GM19372 (cell line): ENCODE measurements at regions not wholly inside any gene's neighbourhood (a gene's known extent, or its start where the extent isn't known, plus 50 kb on each side); places are given as distances from the start of the nearest gene placed in this dataset.
"Not testable (repeated sequence)": the region's sequence is repeated elsewhere in the genome, so short reads cannot be mapped to it uniquely, and the experiment has no call there.

ENCODE experiments used
- ATAC-seq: cut with Tn5 transposase; IDR thresholded peaks from one replicate; pipeline ENCODE4 v1.9.1; 2021; ENCODE audit warnings: mild to moderate bottlenecking, low read depth, moderate library complexity; ENCODE audit not compliant: unreplicated experiment

GRCh38 chr18:73593207-73593606 lies 554.4 kb downstream of the FBXO15 start:
- ATAC-seq: no peak

DNA sequence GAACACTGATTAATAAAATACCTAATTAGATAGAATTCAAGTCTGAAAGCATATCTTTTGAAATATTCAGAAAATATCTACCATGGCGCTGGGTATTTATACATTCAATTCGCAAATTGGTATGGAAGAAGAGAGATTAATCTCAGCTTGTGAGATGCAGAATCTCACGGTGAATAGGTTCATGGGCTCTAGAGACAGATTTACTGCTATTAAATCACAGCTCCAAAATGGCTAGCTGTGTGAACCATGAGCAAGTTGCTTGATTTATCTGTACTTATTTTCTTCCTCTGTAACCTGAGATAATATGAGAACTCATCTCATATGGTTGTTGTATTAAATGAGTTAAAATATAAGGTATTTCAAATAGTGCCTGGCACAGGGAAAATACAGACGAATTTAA lies 556.7 kb downstream of the FBXO15 start:
- ATAC-seq: no peak

- no peak for ATAC-seq
These were observed 567.9 kb downstream of the FBXO15 start for GRCh38 chr18:73579698-73580097.

- no peak for ATAC-seq
These were observed 570.3 kb downstream of the FBXO15 start for GRCh38 chr18:73577365-73577764.

DNA sequence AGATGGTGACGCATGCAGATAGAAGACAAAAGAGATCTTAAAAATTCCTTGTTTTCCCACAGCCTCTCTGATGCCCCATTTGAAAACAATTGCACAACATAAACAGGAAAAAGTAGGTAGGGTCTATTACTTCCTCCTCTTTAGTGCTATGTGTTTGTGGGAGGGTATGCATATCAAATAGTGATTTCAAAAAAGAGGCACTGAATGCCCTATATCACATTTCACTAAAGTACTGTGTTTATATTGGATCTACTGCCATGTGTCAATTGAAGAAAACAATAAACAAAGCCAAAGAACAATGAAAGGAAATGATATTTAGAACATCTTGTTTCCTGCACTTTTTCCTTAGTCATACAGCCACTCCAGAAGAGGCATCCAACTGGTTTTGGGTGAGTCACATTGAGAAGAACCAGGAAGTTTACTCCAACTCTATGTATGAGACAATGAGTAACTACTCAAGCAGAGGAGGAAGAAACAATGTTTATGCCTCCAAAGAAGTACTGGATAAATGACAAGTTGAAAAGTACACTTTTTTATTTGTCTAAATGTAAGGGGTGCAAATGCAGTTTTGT lies 583.6 kb downstream of the FBXO15 start:
- no peak for ATAC-seq

DNA sequence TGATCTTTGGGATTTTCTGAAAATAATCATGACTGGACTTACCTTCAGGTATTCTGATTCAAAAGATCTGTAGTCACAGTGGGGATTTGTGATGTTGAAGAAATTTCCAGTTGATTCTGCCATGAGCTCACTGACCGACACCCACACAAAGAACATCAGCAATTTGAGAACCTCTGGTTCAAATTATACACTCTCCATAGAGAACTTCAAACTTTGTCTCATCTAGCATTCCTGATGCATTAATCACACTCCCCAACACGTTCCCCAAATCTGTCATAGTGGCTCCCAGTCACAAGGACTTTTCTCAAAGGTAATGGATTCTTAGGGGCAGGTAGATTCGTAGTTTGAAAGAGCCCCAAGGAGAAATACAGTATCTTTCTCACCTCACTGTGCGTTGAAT lies 584.3 kb downstream of the FBXO15 start:
- no peak for ATAC-seq

DNA sequence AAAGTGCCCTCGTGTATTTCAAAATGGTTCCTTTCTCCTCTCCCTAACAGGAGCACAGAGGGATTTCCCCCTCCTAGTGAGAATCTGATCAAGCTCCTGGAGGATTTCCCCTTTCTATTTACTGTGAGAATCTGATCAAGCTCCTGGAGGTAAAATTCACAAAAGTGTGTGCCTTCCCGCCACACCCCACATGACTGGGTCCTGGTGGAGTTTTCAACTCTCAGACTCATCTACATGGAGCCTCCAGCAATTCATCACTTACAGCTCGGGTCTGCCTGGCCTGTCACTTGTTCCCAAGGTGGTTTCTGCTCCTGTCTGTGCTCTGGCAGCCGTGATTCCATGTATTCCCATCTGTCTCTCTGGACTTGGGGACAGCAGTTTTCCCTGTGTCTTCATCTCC lies 590.7 kb downstream of the FBXO15 start:
- no peak for ATAC-seq

DNA sequence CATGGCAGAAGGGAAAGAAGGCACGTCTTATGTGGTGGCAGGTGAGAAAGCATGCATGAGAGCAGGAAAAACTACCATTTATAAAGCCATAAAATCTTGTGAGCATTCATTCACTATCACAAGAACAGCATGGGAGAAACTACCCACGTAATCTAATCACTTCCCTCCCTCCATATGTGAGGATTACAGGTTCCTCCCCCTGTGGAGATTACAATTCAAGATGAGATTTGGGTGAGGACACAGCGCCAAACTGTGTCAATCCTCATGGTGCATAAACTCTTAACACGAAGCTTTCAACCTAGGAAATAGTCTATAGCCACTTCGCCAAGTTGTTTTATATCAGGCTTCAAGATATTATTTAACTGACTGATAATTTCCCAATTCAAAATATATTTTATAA lies 595.5 kb downstream of the FBXO15 start:
- ATAC-seq: no peak

DNA sequence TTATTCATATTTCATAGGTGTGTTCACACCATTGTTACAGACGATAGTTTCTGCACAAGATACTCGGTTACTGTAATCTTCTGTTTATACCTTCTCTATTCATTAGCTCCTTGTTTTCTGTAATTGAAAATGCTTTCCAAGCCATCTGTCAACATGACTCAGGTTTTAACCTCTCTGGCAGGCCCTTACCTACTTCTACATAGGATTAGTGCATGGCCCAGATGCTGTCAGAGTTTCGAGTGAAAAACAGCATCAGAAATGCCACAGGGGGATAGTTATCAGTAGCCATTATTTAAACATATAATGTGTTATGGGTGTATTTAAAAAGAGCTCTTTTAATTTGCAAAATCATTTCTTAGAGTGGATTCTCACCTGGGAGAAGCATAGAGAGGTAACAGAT lies 596.4 kb downstream of the FBXO15 start:
- ATAC-seq: no peak

GRCh38 chr18:73549236-73549635 lies 598.4 kb downstream of the FBXO15 start:
- ATAC-seq: no peak

DNA sequence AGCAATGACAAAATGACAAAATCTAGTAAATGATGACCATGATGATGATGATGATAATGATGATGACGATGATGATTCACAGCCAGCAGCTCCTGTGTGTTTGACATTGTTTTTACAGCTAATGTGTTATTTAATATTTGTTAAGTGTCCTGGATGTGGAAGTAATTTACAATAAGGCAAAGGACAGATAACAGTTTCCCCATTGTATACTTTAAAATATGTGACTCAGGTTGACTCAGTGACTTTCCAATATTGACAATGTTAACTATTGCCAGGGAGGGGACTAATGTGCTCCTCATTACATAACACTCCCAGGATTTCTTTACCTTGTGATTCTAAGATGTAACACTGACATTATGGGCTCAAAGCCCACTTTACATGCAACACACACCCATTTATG lies 602.2 kb downstream of the FBXO15 start:
- ATAC-seq: no peak

DNA sequence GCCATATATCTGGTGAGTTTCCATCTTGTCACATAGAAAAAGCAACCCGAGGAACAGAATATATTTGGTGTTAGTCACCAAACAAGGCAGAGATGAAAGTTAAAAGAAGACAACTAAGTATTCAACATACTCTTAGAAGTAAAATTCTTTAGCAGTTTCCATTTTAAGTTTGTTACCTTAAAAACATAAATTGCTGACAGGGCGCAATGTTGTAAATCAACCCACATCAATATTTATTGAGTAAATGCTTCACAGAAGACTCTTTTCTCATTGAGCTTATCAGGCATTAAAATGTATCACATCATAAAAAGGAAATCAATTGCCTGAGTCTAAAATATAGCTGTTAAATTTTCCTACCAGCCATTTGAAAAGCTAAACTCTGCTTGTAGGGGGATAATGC lies 603.0 kb downstream of the FBXO15 start:
- no peak for ATAC-seq

DNA sequence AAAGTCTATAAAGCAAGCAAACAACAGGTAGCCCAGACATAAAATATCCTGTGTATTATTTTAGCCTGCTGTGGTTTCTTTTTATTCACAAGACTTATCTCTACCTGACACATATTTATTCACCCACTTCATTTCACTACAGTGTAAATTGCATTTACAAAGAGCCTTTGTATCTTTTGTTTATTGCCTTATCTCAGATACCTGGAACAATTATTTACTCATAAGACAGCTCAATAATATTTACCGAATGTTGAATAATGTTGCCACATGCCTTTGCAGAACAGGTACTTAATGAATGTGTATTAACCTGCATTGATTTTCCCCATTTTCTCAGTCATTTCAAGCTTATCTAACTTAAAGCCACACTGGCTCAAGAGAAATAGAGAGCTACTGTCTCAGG lies 603.6 kb downstream of the FBXO15 start:
- no peak for ATAC-seq

DNA sequence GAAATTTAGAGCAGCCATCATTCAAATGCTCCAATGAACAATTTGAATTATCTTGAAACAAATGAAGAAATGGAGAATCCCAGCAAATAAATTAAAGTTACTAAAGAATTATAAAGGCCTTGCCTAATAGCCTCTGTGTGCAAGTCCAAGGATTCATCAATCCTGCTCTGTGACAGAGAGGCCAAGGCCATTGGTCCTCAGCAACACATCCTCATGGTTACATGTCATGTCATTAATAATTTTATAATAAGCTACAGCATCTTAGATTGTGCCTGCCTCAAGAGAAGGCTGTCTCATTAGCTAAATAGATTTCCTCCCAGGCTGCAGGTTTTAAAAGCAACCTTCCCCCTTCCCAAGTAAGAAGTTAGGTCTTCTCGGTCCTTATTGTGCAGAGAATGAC lies 611.6 kb downstream of the FBXO15 start:
- no peak for ATAC-seq

GRCh38 chr18:73535189-73535588 lies 612.4 kb downstream of the FBXO15 start:
- ATAC-seq: no peak

DNA sequence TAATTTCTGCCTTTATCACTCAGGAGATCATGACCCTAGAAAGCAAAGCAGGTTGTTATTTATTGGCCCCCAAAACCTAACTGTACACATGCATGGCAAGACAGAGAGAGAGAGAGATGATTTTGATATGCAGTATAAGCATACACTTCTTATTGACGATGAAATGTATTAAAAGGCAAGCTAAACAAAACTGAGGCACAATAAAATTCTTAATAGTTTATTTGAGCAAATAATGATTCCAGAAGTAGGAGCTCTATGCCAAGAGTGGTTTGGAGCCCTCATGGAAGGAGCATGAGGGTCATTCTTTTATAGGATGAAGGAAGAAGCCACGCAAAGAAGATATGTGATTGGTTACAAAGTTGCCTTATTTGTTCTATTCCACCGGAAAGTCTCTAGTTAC lies 616.0 kb downstream of the FBXO15 start:
- no peak for ATAC-seq

GRCh38 chr18:73528066-73528465 lies 619.6 kb downstream of the FBXO15 start:
- ATAC-seq: no peak

GRCh38 chr18:73520229-73520628 lies 627.4 kb downstream of the FBXO15 start:
- no peak for ATAC-seq

- not testable (repeated sequence) for ATAC-seq
These were observed 631.6 kb downstream of the FBXO15 start for GRCh38 chr18:73516056-73516455.

DNA sequence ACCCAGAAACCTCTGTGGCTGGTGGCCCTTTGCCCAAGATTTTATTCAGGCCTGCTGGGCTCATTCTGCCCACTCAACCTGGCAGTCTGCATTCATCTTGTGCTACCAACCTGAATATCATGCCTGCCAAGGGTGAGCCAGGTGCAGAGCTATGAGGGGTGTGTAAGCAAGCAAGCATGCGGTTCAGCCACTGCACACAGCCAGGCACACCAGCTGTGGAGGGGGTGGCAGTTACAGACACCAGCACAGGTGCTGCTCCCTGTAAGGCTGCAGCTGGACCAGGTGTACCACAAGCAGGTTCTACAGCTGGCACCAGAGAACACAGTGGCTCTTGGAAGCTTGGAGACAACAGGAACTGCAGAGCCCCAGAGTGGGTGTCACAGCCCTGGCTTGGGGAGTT lies 633.2 kb downstream of the FBXO15 start:
- no peak for ATAC-seq

DNA sequence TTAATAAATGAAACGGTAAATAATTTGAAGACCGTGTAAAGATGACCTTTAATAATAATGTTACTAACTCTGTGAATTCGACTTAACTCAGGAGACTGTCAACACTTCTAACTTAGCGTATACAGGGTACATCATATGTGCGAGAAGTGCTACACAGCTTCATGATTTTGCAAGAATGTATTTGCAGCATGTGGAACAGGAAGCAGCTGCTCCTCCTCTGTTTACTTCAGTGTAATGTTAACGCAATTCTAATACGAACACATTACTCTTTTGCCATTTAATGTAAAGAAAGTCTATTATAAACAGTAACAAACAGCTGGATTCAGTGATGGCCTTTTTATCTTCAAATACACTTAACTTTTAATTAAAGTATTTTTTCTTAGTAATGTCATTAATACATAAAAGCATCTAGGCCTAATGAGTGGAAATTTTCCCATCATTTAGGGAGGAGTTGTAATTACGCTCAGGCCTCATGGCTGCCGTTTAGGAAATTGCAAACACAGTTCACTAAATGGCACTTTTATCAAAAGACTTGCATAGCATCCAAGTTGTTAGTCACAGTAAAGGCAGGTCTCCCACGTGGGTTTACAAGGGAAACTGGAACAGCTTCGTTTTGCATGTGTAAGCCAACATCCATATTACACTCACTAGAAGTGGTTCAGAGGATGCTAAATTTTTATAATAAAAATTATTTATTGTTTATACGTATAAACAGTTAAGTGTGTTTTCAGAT lies 635.7 kb downstream of the FBXO15 start:
- no peak for ATAC-seq

DNA sequence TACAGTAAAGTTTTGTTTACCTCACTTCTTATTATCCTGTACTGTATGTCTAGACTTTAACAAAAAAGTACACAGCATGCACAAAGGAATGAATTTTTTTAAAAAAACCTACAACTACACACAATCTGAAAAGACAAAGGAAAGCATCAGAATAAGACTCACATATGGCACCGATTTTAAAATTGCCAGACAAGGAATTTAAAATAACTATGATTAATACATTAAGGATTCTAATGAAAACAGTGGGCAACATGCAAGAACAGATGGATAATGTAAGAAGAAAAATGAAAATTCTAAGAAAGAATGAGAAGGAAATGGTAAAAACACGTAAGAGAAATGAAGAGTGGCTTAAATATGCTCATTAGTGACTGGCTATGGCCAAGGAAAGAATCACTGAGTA lies 638.2 kb downstream of the FBXO15 start:
- no peak for ATAC-seq

DNA sequence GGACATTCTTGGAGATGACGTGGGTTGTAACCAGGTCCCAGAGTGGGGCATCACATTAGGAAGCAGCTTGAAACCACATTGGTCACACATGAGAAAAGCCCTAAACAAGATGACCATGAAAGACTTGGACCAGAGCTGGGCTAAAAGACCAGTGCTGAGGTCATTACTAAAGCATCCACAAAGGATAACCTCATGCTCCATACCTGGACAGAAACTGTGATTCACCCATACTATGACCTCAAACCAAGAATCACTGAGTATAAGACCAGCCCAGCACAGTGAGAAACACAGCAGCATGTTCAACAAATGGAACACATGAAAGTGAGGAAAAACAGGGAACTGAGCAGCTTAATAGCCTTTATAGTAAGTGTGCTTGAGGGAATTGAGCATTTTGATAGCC lies 635.5 kb upstream of the NETO1 start:
- ATAC-seq: no peak
